Natural killer cell (primary cell): ENCODE measurements at regions not wholly inside any gene's neighbourhood (a gene's known extent, or its start where the extent isn't known, plus 50 kb on each side); places are given as distances from the start of the nearest gene placed in this dataset.

Experiments
- ATAC-seq, 3 donors: fragments of 150-1000 bp in 2 of 3; fragments of 200-7000 bp in 1 of 3; cut with Tn5 transposase; 1 replicate in 1 of 3; 2 replicates in 2 of 3; pipeline ENCODE4 v1.10.0; 2021; ENCODE audit warnings: mild to moderate bottlenecking in 2 of 3, moderate library complexity in 2 of 3
- DNase-seq, 2 donors: peaks; one replicate each; pipeline versions ENCODE4 v3.0.0 to v3.0.0-alpha.2; 2013 to 2021; ENCODE audit warnings: mixed read lengths in 1 of 2
- H3K27ac ChIP-seq: one replicate; pipeline ENCODE4 v1.5.1; 2013; ENCODE audit warnings: mild to moderate bottlenecking, low read length
- H3K27me3 ChIP-seq: one replicate; pipeline ENCODE4 v1.6.1; 2013; ENCODE audit warnings: low read length; ENCODE audit not compliant: control insufficient read depth, insufficient read depth
- H3K36me3 ChIP-seq: one replicate; pipeline ENCODE4 v1.6.1; 2013; ENCODE audit warnings: low read length; ENCODE audit not compliant: control insufficient read depth, insufficient read depth
- H3K4me1 ChIP-seq: one replicate; pipeline ENCODE4 v1.6.1; 2013; ENCODE audit warnings: low read length; ENCODE audit not compliant: control insufficient read depth, insufficient read depth
- H3K4me3 ChIP-seq: one replicate; pipeline ENCODE4 v1.5.1; 2013; ENCODE audit warnings: low read length
- H3K9me3 ChIP-seq: one replicate; pipeline ENCODE4 v1.6.1; 2013; ENCODE audit warnings: low read length; ENCODE audit not compliant: control insufficient read depth, insufficient read depth
- H3K27ac Mint-ChIP-seq, 2 donors: one replicate each; pipeline ENCODE4 v1.8.0; 2022; ENCODE audit warnings: mild to moderate bottlenecking in 2 of 2, mixed read lengths in 2 of 2, moderate library complexity in 1 of 2
- H3K27me3 Mint-ChIP-seq, 2 donors: one replicate each; pipeline ENCODE4 v1.8.0; 2022; ENCODE audit warnings: low read depth in 2 of 2, mixed read lengths in 2 of 2
- H3K36me3 Mint-ChIP-seq: one replicate; pipeline ENCODE4 v1.8.0; 2022; ENCODE audit warnings: mixed read lengths
- H3K4me1 Mint-ChIP-seq, 2 donors: one replicate each; pipeline ENCODE4 v1.8.0; 2022; ENCODE audit warnings: mixed read lengths in 2 of 2
- H3K4me3 Mint-ChIP-seq: one replicate; pipeline ENCODE4 v1.8.0; 2022; ENCODE audit warnings: mild to moderate bottlenecking, moderate library complexity, mixed read lengths
- H3K9me3 Mint-ChIP-seq, 2 donors: one replicate each; pipeline ENCODE4 v1.8.0; 2022; ENCODE audit warnings: mixed read lengths in 2 of 2
- WGBS: methylation state at CpG from one replicate; pipeline ENCODE4 v1.1.7; 2013; ENCODE audit warnings: missing lambda C conversion rate; ENCODE audit not compliant: insufficient coverage; 5-methylcytosine and 5-hydroxymethylcytosine counted together
- intact Hi-C: fragments of 100-400 bp; cut with micrococcal nuclease; formaldehyde crosslinking; loops from one replicate; pipeline ENCODE4 v1.14.2; 2022
- TF ChIP-seq, protein P1 (sequence below): fragments of 200-600 bp; IDR thresholded peaks from one replicate; pipeline ENCODE4 v1.8.0; 2022; ENCODE audit warnings: antibody characterized with exemption

GRCh38 chr2:238700117-238700457 lies 147.8 kb upstream of the TWIST2 start:
- Mint-ChIP-seq H3K27ac (no peak overlapping the region), H3K27me3 (peaks cover 3% of the 10 kb centered on the region in 2 donors), H3K36me3 (no peaks in the 10 kb centered on the region), H3K4me3 (no peak overlapping the region), H3K9me3 (no peaks in the 10 kb centered on the region), H3K4me1 (no peaks in the 10 kb centered on the region)
- TF ChIP-seq, protein P1, sequence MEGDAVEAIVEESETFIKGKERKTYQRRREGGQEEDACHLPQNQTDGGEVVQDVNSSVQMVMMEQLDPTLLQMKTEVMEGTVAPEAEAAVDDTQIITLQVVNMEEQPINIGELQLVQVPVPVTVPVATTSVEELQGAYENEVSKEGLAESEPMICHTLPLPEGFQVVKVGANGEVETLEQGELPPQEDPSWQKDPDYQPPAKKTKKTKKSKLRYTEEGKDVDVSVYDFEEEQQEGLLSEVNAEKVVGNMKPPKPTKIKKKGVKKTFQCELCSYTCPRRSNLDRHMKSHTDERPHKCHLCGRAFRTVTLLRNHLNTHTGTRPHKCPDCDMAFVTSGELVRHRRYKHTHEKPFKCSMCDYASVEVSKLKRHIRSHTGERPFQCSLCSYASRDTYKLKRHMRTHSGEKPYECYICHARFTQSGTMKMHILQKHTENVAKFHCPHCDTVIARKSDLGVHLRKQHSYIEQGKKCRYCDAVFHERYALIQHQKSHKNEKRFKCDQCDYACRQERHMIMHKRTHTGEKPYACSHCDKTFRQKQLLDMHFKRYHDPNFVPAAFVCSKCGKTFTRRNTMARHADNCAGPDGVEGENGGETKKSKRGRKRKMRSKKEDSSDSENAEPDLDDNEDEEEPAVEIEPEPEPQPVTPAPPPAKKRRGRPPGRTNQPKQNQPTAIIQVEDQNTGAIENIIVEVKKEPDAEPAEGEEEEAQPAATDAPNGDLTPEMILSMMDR = no peak
- DNase-seq = no peak
- Histone ChIP-seq H3K4me1 (no peaks in the 10 kb centered on the region), H3K36me3 (no peaks in the 10 kb centered on the region), H3K9me3 (no peaks in the 10 kb centered on the region), H3K4me3 (no peak overlapping the region), H3K27ac (no peak overlapping the region), H3K27me3 (no peaks in the 10 kb centered on the region)
- WGBS = 89% methylated on average over 11 of the region's 11 CpGs
- no peak for ATAC-seq
- intact Hi-C loops = no loop called here

DNA sequence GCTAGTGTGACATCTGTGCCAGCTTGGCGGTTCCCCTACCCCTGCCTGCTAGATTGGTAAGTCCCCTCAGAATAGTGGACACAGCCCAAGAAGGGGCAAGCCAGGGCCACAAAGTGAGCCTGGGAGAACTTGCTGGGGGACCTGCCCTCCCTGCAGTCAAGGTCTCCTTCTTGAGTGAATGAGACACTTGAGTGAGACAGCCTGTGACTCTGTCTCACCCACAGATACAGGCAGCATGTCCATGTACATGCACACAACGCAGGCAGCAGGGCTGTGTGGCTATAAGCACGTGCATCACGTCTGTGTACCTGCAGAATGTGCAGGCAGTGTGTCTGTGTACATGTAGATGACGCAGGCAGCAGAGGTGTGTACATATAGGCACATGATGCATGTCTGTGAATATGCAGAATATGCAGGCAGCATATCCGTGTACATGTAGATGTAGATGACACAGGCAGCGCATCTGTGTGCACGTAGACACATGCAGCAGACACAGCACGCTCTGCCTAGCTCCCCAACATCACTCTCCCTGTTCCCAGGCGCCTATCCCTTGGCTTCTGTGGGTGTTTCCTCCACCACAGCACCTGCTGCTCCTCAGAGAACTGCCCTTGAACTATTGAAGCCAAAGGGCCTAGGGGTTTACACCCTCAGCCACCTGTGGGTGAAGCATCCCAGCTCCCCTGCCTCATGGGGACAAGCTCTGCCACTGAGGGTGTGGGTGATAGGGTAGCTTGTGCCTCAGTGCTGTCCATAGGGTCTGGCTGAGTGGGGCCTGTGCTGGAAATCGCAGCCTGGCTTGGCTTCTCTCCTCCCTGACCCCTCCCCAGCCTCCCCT lies 147.2 kb upstream of the TWIST2 start:
- Mint-ChIP-seq H3K4me1 (no peaks in the 10 kb centered on the region), H3K36me3 (no peaks in the 10 kb centered on the region), H3K27me3 (peaks cover 0 to 3% of the 10 kb centered on the region in 2 donors), H3K27ac (no peak overlapping the region), H3K4me3 (no peak overlapping the region), H3K9me3 (no peaks in the 10 kb centered on the region)
- Histone ChIP-seq H3K4me1 (no peaks in the 10 kb centered on the region), H3K4me3 (no peak overlapping the region), H3K9me3 (no peaks in the 10 kb centered on the region), H3K36me3 (no peaks in the 10 kb centered on the region), H3K27ac (no peak overlapping the region), H3K27me3 (no peaks in the 10 kb centered on the region)
- ATAC-seq (no peak), DNase-seq (no peak)
- WGBS = 80% methylated on average over 11 of the region's 11 CpGs
- TF ChIP-seq, protein P1 = no peak
- intact Hi-C loops = no loop called here

DNA sequence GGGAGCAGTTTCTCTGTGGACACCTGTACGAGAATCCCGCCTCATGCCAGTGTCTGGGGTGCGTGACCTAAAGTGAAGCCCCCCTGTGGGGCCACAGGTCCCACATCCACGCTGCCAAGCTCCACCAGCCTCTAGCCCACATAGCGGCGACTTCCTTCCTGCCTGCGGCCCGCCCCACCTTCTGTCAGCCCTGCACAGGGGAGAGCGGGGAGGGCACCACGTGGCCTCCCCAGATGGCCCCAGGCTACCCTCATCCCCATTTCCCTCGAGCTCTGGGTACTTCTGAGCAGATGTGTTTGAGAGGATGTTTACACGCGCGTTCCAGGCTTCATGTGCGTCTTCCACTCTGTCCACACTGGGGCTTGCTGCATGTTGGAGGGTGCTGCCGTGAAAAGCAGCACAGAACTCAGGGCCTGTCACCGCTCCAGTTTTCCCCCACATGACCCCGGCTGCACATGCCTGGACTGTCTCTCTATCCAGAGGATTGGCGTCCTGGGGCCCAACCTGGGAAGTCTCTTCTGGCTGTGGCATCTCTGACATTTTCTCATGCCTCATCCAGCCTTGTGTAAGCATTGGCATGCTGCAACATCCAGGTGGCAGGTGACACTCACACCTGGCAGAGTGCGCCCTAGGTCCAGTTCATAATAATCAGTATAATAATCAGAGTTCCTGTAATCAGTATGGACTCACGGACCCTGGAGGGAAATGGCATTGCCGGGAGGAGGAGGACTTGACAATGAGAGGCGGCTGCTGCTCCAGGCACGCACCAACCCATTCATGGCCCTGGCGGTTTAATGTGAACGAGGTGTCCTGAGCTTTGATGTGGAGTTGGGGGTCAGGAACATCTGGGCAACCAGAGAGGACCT lies 146.3 kb upstream of the TWIST2 start:
- ATAC-seq (no peak), DNase-seq (no peak)
- Histone ChIP-seq H3K36me3 (no peaks in the 10 kb centered on the region), H3K4me1 (no peaks in the 10 kb centered on the region), H3K27me3 (no peaks in the 10 kb centered on the region), H3K27ac (no peak overlapping the region), H3K4me3 (no peak overlapping the region), H3K9me3 (no peaks in the 10 kb centered on the region)
- intact Hi-C loops = no loop called here
- Mint-ChIP-seq H3K36me3 (no peaks in the 10 kb centered on the region), H3K4me1 (no peaks in the 10 kb centered on the region), H3K9me3 (no peaks in the 10 kb centered on the region), H3K4me3 (no peak overlapping the region), H3K27me3 (peaks cover 0 to 3% of the 10 kb centered on the region in 2 donors), H3K27ac (no peak overlapping the region)
- 71% methylated on average over 26 of the region's 26 CpGs for WGBS
- TF ChIP-seq, protein P1 = no peak
